HG03097 (cell line): ENCODE measurements at regions not wholly inside any gene's neighbourhood (a gene's known extent, or its start where the extent isn't known, plus 50 kb on each side); places are given as distances from the start of the nearest gene placed in this dataset.

Experiments used
- ATAC-seq: cut with Tn5 transposase; IDR thresholded peaks from one replicate; pipeline ENCODE4 v1.9.1; 2021; ENCODE audit not compliant: unreplicated experiment, low FRiP score

DNA sequence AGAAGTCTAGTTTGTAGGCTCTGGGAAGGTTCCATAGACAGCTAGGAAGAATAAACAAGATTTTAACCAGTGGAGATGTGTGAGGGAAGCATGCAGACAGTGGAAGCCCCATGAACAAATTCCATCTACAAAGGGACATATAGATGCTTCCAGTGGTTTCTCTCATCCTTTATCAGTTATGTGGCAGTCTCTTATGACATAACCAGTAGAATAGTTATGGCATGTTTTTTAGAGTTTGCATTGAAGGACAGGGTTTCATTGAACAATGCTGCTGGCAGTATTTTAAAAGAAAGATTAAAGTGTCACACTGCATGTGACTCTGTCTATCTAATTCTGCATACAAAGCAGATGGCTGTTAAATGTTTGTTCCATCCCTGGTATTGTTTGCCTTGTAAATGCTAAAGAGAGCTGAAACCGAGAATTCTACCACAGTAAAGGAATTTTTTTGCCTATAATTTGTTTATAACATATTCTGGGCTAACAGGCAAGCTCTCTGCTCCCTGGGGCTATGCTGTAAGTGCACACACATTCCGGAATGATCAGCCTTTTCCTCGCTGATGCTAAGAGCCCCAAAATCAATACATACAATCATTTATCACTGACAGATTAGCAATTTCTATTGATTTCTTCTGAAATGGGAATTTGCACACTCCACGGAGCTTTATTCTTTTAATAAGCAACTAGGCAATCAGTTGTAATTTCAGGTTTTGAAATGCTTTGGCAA is 76.8 kb upstream of the PELI1 start:
- no peak for ATAC-seq

DNA sequence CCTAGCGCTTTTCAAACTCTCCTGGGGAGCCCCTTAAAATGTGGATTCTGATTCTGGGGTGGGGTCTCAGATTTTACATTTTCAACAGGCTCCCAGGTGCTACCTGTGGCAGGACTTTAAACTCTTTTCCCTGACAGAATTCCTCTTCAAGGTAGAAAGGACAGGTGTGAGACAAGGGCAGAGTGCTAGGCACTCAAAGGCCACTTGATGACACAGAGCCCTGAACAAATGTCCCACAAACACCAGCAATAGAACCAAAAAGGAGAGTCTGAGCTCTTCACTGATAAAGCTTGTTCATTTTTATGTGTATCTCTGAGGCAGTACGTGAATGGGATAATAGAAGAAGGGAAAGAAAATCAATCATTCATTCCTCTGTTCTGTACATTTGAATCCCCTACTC is 77.7 kb upstream of the PELI1 start:
- no peak for ATAC-seq

DNA sequence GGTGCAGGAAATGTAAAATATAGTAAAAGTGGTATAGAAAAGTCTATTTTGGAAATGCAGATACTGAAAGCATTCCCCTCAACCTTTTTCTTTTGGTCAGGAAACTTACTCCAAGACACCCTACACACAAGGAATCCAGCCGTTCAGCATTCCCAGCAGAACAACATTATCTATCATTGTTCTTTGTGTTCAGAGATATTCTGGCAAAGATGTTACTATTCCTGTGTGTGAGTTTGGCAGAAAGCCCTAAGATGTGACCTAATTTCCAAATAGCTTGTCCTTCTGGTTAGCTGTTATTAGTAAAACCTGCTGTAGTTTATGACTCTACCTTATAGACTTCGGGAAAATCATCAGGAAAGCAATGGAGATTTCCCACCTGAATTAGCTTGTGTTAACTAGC is 78.1 kb upstream of the PELI1 start:
- ATAC-seq: no peak

DNA sequence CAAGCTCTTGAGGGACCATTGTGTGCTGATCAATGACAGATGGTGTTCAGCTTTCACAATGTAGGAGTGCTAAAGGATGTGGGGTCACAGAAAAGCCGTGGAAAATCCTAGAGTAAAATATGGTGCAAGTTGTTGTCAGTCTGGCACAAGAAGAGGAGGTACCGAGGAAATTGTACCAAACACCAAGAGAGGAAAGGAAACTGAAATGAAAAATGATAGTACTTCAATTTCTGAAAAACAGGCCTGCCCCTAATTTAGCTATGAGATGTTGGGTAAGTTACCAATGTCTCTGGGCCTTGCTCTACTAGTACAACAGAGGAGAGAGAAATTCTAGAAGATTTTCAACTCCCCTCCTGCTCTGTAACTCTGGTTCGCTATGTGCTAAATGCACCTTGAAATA is 78.8 kb upstream of the PELI1 start:
- no peak for ATAC-seq

GRCh38 chr2:64225491-64225890 is 81.3 kb upstream of the PELI1 start:
- ATAC-seq: no peak

- ATAC-seq: no peak
Measured at GRCh38 chr2:64226611-64227010, 82.4 kb upstream of the PELI1 start.

- ATAC-seq: no peak
Measured at GRCh38 chr2:64227603-64228125, 83.4 kb upstream of the PELI1 start.

DNA sequence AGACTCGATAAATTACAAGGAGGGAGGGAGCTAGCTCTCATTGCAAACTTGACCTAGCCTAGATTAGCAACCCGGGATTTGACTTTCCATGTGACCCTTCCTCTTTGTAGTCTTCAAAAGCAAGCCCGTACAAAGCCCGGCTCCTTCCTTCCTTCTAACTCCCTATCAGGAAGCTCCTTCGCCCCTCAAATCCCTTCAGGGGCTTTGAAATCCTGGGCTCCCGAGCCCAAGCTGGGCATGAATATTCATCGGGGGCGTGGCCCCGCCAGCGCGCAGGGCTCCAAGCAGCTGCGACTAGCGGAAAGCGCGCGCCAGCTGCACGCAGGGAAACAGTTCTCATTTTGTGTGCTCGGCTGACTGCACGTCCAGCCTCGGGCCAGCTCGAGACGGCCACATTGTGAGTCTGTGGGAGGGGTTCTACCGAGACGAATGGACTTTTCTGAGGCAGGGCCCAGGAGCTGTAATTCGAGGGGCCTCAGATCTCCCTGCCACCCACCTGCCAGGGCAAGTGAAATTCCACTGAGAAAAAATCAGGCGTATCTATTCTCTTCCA is 84.0 kb upstream of the PELI1 start:
- ATAC-seq: peak; percentile 89

GRCh38 chr2:64228918-64229317 is 84.7 kb upstream of the PELI1 start:
- no peak for ATAC-seq

DNA sequence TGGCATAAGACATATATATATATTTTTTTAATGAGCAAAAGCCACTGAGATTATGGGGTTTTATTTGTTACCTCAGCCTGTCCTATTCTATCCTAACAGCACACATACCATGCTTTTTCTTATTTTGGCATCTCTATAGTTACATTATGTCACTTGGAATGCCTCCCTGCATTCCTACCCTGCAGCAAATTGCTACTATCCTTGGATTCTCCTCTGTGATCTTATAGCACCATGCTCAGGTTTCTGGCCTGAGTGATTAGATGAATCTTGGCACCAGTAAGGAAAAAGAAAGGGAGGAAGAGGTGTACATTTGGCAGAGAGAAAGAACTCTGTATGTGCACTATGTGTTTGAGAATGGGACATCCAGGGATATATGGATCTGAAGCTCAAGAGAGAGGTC is 86.3 kb upstream of the PELI1 start:
- ATAC-seq: no peak

DNA sequence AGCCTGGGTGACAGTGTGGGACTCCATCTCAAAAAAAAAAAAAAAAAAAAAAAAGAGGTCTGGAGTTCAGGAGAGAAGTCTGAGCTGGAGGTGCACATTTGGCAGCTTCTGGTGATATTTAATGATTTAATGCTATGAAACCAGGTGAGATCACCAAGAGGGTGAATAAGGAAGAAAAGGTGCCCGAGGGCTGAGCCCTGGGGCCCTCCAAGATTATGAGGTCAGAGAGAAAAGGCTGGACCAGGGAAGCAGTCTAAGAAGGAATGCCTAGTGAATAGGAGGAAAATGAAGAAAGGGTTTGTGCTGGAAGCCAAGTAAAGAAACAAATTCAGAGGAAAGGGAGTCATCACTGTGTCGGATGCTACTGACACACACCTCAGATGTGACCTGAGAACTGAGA is 88.0 kb upstream of the PELI1 start:
- no peak for ATAC-seq

- ATAC-seq: no peak
Measured at GRCh38 chr2:64233376-64233922, 89.2 kb upstream of the PELI1 start.

- no peak for ATAC-seq
Measured at GRCh38 chr2:64234150-64234549, 89.9 kb upstream of the PELI1 start.

GRCh38 chr2:64234785-64235184 is 90.6 kb upstream of the PELI1 start:
- ATAC-seq: peak; percentile 63

DNA sequence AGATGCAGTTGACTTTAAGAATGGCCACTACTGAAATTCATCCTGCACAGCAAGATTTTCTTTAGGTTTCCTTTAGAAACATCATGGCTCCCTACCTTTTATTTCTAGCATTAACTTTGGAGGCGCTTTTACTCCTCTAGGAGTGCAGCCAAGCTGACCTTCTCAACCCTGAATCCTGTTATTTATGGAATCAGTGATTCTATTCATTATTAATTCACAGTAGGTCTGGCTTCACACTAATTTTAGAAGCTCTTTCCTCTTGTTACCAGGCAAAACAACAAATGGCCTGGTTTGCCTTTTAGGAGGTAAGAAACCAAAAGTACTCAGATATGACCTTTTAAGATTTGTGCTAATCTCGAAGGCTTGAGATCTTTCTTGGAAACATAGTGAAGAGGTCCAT is 93.0 kb upstream of the PELI1 start:
- ATAC-seq: no peak

DNA sequence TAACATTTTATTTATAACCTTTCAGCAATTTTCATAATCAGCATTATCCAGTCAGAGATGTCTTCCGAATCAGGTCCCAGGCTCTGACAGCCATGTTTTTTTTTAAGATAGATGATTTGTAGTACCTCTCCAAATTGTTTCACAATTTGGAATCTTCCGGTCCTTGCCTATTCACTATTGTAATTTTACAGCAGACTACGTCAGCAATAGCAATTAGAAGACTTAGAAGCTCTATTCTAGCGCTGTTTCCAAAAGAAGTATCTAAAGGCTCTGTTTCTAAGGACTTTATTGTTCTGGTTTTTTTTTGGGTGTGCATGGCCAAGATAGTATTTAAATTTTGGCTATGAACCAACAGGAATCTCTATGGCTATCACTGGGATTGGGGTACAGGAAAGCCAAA is 94.6 kb upstream of the PELI1 start:
- ATAC-seq: no peak

DNA sequence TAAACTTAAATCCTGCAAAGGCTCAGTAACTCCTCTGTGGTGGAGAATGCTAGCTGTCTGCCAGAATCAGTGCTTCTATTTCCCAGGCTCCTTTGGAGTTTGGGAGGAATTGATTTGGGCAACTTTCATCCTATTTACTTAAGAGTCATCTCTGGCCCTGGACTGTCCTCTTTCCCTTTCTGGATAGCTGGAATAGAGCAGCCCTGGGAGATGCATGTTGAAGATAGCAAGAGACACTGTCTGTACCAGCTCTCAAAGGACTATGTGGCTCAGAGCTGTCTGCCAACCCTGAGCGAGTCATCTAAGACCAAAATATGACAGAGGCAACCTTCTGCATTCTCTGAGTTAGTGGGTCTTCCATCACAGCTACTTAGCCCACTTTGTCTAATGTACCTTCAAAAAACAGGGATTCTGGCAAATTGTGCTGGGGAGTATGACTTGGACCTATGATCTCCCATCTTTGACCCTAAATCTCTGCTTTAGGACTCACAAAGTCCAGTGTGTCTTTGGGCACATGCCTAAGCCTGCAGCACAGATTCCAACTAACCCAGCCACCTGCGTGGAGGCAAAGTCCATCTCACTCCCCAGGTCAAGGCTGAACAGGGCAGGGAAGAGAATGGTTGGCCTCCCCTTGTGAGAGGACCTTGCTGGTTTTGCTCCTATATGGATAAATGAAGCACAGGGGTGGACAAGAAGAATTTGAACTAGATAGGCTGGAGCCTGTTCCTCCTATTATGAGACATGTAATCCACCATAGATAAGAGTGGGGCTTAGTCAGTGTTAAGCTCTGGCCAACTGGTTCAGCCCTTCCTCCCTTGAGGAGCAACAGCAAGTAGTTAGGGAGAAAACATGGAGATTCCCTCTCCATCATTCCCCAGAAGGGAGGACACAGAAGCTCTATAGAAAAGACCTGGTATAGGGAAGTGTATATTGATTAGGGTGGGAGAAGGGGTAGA is 99.1 kb upstream of the PELI1 start:
- ATAC-seq: no peak

DNA sequence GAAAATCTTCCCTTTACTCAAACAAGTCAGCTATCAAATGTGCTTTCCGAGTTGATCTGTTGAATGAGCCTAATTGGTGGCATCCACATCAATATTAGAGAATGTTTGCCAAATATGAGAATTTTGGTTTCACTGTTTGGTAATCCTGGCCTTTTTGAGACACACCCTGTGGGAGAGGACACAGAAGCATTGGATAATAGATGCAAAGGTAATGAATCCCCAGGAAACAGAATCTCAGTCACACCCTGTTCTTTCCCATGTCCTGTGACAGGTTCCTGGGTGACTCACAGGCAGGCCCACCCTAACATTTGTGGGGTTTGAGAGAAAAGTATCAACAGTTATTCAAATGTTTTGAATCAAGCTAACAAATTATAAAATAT is 99.8 kb upstream of the PELI1 start:
- ATAC-seq: no peak

- no peak for ATAC-seq
Measured at GRCh38 chr2:64245631-64246030, 101.4 kb upstream of the PELI1 start.

DNA sequence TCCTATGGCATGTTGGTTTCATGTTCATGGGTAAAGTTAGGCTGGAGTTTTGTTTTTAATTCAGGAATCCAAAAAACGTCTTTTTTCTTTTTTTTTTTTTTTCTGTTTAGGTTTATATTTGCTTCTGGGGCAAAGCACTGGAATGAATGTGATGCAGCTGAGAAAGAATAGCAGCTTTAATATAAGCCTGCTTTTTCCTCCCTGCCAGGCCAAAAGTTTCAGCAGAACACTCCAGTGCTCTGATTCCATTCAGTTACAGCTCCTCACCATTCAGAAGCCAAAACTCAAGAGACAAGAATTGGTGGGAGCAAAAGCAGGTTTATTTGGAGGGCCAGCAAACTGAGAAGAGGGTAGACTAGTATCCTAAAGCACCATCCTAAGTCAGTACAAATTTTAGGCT is 102.7 kb upstream of the PELI1 start:
- no peak for ATAC-seq

GRCh38 chr2:64249426-64249825 is 105.2 kb upstream of the PELI1 start:
- ATAC-seq: no peak
